Nephron (organoid): ENCODE measurements at regions not wholly inside any gene's neighbourhood (a gene's known extent, or its start where the extent isn't known, plus 50 kb on each side); places are given as distances from the start of the nearest gene placed in this dataset.

ENCODE experiments used
- H3K27ac Mint-ChIP-seq, 3 experiments: 2 replicates each; pipeline ENCODE4 v1.8.0; 2020; ENCODE audit warnings: mixed read lengths in 3 of 3, mild to moderate bottlenecking in 2 of 3, moderate library complexity in 1 of 3
- H3K27me3 Mint-ChIP-seq: 2 replicates; pipeline ENCODE4 v1.8.0; 2021; ENCODE audit warnings: low read depth, mild to moderate bottlenecking, moderate library complexity, mixed read lengths
- H3K36me3 Mint-ChIP-seq: 2 replicates; pipeline ENCODE4 v1.8.0; 2020; ENCODE audit warnings: low read depth, mixed read lengths
- H3K4me1 Mint-ChIP-seq: 2 replicates; pipeline ENCODE4 v1.8.0; 2020; ENCODE audit warnings: mixed read lengths
- H3K4me3 Mint-ChIP-seq, 3 experiments: 2 replicates each; pipeline ENCODE4 v1.8.0; 2020; ENCODE audit warnings: mild to moderate bottlenecking in 3 of 3, mixed read lengths in 3 of 3, moderate library complexity in 2 of 3
- H3K9me3 Mint-ChIP-seq: 2 replicates; pipeline ENCODE4 v1.8.0; 2020; ENCODE audit warnings: mixed read lengths
- CTCF ChIP-seq, 3 experiments: fragments of 200-600 bp; sonication (generic); IDR thresholded peaks; one replicate each; pipeline ENCODE4 v1.5.0; 2021; ENCODE audit warnings: antibody characterized with exemption in 3 of 3; ENCODE audit not compliant: unreplicated experiment in 3 of 3

DNA sequence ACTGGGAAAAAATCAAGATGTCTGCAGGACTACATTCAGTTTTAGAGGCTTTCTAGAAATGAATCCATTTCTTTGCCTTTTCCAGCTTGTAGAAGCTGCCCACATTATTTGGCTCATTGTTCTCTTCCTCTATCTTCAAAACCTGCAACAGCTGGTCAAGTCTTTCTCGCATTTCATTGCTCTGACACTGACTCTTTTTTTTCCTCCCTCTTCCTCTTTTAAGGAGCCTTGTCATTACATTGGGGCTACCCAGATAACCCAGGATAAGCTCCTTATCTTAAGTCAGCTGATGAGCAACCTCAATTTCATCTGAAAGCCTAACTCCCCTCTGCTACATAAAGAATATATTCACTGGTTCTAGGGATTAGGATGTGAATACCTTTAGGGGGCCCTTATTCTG, 53.2 kb upstream of the CEP162 start:
- H3K9me3 Mint-ChIP-seq = no peaks in the 10 kb centered on the region
- peaks cover 3% of the 10 kb centered on the region for H3K27me3 Mint-ChIP-seq
- no peak for TF ChIP-seq CTCF (IDR thresholded peaks at IDR 0.05; ENCODE audit: unreplicated experiment in 3 of 3)
- H3K36me3 Mint-ChIP-seq = no peaks in the 10 kb centered on the region
- H3K4me1 Mint-ChIP-seq = peaks cover 50% of the 10 kb centered on the region
- H3K27ac Mint-ChIP-seq = no peak overlapping the region
- no peak overlapping the region for H3K4me3 Mint-ChIP-seq

- H3K36me3 Mint-ChIP-seq = no peaks in the 10 kb centered on the region
Measured at GRCh38 chr6:84280030-84280429, 52.6 kb upstream of the CEP162 start.

GRCh38 chr6:84278321-84278998, 51.0 kb upstream of the CEP162 start:
- Mint-ChIP-seq H3K4me1 (peaks cover 41% of the 10 kb centered on the region), H3K27ac (peak overlapping the region in 2 of 3 experiments; percentile 48 to 64), H3K36me3 (no peaks in the 10 kb centered on the region), H3K27me3 (peaks cover 3% of the 10 kb centered on the region), H3K9me3 (no peaks in the 10 kb centered on the region), H3K4me3 (no peak overlapping the region)
- no peak for TF ChIP-seq CTCF (IDR thresholded peaks at IDR 0.05; ENCODE audit: unreplicated experiment in 3 of 3)

More at GRCh38 chr6:84280030-84280429, 52.6 kb upstream of the CEP162 start:
- Mint-ChIP-seq H3K4me1 (peaks cover 49% of the 10 kb centered on the region), H3K4me3 (no peak overlapping the region), H3K27me3 (peaks cover 3% of the 10 kb centered on the region), H3K9me3 (no peaks in the 10 kb centered on the region), H3K27ac (no peak overlapping the region)
- no peak for TF ChIP-seq CTCF (IDR thresholded peaks at IDR 0.05; ENCODE audit: unreplicated experiment in 3 of 3)
